GM19240 (cell line): ENCODE measurements at regions not wholly inside any gene's neighbourhood (a gene's known extent, or its start where the extent isn't known, plus 50 kb on each side); places are given as distances from the start of the nearest gene placed in this dataset.

ENCODE experiments used
- DNase-seq: peaks from one replicate; pipeline ENCODE4 v3.0.0; 2011; ENCODE audit warnings: low spot score; ENCODE audit not compliant: insufficient read length

DNA sequence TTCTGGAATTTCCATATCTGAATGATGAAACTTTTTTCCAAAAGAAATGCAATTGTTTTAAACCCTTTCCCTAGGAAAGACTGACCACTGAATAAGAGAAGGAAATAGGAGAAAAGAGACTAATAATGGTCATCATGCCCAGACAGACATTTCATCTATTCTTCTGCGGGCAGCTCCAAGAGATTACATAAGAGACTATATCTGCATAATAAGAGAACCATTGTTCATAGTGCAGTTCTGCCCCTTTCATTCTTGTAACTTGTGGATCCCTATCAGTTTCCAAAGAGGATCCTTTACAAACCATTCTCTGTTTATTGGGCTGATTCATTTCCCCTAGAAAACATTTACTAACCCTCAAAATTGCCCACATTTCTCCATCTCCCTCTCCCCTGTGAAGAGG, 197.8 kb downstream of the FSCB start:
- no peak for DNase-seq

DNA sequence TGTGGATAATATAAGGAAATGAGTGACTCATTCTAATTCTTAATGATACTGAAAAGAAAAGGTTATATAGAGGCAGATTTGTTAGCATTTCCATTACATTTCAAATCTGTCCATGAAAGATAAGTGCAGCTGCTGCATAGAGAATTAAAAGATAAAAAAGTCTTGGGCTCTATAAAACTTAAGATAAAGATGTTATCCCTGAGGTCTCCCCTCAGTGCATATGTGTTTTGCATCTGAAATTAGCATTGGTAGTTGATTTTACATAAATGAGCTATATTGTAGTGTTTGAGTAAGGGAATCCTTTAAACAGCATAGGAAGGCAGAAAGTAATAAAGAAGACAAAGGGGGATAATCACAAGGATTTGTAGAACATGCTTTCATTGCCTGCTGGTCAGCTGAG, 206.2 kb downstream of the FSCB start:
- DNase-seq: no peak

DNA sequence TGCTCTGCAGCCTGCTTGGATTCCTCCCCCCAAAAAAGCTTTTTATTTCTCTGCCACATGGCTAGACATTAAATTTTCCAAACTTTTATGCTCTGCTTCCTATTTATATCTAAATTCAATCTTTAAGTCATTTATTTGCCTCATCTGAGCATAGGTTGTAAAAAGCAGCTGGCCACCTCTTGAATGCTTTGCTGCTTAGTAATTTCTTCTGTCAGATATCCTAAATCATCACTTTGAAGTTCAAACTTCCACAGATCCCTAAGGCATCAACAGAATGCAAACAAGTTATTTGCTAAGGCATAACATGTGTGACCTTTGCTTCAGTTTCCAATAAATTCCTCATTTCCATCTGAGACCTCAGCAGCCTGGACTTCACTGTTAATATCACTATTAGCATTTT, 209.6 kb downstream of the FSCB start:
- DNase-seq: no peak

DNA sequence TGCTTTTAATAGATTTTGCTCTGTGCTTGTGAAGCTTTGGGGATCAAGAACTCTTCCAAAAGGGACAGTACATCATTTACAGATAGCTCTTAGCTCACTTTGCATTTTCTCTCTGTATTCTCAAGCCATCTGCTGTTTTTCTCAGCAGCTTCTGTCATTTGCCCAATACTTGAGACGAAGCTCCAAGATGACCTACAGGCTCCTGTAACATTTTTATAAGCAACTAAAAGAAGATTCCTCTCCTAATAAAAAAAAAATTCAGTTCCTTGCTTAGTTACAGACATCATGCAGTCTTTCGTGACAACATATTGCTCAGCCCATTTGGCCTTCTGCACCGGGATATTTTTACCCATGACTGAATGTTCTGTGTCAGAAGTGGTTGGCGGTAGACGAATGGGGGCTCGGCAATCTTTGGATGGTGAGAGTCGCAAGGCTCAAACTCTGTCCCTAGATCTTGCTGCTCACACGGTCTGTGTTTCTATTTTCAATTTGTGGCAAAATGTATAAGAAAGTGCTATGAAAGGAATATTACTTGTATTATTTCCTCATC, 215.6 kb downstream of the FSCB start:
- DNase-seq: no peak

DNA sequence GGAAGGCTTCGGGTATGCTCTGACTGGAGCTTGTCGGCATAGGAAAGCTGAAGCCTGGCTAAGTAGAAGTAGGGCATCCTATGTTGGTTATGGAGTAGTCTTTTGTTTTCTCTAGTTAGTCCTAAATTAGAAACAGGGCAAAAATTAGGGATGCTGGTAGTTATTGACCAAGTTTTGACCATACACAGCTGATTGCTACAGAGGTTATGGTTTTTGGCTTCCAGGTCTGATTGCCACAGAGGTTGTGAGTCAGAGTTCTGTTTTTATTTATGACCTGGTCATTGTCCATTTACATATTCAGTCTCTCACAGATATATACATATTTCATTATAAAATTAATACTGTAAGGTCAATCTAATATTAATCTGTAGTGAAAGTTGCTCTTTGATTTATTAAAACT, 219.2 kb downstream of the FSCB start:
- no peak for DNase-seq

DNA sequence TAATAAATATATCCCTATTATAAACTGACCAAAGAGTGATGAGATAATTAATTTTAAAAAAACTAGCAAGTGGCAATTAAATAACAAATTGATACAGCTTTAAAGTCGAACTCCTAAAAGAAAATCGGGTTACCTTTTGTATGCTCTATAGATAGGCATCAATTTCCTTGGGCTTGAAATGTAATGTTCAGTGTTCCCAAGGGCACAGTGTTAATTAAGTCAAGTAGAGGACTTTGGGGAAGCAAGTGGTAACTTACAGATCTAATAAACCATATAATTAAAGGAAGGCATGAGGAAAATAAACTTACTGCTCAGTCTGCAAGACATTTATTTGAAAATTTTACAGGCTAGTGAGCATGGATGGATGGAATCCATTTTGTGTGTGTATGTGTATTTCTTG, 220.9 kb downstream of the FSCB start:
- no peak for DNase-seq

DNA sequence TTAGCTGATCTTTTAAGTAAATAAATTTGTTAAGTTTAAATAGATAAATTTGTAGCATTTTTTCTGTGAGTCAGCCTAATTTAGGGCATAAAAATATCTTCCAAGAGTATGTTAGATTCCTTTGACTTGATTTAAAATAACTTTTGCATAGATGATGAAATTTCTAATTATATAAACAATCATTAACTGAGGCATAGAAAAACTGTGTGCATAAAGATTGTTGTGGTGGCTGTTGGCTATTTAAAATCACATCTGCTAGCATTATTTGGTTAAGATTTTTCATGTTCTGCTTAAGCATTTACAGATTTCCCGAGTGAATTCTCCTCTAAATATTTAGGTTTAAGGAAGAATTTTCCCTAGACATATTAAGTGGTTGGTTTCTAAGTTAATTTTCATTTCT, 223.2 kb downstream of the FSCB start:
- DNase-seq: no peak

DNA sequence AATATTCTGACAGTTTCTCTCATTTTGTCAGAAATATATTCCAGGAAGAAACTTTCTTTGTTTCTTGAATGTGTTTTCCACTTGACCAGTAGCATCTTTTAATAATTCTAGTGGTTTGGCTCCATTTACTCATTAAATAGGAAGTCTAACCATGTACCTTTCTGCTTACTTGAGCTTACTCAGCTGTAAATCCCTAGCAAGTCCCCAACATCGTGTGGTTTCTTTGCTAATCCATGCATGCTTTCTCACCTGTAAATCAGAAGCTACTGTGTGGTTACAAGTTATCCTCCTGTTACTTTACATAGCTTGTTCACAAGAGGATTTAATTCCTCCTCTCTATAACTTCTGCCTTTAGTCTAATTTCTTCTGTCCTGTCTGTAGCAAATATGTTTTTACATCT, 227.7 kb downstream of the FSCB start:
- no peak for DNase-seq

DNA sequence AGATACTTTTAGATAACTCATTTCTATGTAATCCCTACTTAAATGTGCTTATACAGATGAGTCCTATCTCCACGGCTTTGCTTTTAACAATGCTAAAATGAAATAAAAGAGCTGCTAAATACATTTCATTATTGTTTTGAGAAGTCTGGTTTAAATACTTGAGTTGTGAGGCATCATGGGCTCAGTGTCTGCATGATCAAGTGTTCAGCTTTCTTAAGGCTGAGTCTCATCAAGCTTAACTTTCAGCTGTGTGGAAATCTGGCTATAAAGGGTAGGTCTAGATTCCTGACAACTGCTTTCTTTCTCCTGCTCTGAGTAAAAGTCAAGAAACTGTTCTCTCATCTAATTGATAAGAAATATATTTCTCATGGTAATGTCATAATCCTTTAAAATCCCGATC, 235.4 kb downstream of the FSCB start:
- no peak for DNase-seq

DNA sequence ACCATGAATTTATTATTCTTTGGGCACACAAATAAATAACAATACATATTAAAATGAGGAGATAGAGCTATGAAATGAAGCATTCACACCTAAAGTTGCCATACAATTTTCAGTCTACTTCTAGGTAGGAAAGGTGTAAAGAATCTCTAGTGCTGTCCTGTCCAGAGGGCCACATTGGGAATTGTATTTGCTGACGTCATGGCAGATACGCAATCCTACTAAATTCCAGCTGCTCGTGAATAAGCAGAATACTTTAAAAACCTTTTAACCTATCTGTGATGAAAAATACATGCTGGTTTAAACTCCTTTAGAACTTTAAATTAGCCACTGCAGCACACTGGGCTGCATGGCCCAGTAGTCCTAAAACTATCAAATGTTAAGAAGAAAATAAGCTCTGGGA, 236.1 kb downstream of the FSCB start:
- no peak for DNase-seq

DNA sequence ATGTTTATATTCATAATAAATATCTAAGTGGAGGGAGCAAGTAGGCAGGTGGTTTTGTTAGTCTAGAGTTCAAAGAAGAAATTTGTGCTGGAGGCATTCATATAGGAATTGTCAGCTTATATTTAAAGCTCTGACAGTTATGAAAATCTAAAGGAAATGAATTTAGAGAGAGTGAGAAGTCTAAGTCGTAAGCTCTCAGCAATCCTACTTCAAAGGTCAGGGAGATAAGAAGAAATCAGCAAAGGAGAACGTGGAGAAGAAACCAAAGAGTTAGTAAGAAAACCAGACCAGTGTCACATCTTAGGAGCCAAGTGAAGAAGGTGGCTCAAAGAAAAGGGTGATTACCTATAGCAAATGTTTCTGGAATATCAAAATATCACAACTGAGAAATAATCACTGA, 241.8 kb downstream of the FSCB start:
- no peak for DNase-seq

DNA sequence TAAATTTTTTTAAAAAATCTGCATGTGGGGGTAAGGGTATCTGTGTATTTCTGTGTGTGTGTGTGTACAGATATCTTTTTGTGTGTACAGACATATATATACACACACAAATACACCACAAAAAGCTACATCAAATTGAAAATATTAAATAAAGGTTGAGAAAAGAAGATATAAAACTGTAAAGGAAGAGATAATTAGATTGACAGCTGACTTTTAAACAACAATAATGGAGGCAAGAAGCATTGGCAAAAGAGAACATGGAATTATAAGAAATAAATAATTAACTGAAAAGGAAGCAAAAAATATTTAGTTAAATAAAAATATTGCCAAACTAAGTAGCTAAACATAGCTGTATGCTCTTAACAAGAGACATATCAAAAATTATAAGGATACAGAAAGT, 291.4 kb downstream of the FSCB start:
- no peak for DNase-seq

DNA sequence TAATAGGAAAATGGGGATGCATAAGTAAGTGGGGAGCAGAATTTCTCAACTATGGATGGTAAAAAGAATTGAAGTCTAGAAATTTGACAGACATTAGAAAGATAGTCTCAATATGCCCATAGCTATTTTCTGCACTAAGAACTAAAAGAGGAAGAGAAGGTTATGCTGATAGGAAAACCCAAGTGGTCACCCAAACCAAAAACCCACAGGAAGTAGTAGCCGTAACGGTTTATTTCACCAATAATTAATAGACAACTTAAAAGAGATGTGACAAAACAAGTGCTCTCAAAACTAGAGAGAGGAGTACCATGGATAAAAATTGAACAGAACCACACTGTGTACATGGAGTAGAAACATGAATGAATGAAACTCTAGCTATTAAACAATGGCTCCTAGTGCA, 295.4 kb downstream of the FSCB start:
- no peak for DNase-seq

DNA sequence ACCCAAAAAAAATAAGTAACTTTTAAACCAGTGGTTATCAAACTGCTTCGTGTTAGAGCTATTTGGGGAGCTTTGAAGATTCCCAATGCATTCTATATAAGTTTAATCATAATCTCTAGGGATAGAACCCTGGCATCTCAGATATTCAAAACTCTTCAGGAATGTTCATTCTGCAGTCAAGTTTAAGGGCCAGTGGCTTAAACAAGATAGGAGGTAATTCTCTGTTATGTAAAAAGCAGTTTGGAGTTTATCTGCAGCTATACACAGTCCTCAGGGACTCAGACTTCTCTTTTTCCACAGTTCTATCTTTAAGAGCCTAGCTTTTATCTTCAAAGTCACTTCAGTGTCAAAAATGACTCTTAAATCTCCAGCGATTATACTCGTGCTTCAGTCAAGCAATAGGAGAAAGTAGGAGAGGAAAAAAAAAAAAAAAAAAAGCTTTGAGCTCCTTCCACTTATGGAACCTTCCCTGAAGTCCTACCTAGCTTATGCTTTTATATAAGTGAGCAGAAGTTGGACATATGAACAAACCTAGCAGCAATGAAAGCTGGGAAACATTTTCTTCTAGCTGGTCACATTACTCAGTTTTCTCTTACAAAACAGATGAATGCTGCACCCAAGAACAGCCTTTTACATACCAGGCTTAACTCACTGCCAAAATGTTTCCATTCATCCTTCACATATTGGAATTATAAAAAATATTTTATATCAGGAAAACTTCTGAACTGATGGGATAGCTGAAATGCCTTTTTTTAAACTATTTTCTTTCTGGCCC, 302.8 kb downstream of the FSCB start:
- no peak for DNase-seq

DNA sequence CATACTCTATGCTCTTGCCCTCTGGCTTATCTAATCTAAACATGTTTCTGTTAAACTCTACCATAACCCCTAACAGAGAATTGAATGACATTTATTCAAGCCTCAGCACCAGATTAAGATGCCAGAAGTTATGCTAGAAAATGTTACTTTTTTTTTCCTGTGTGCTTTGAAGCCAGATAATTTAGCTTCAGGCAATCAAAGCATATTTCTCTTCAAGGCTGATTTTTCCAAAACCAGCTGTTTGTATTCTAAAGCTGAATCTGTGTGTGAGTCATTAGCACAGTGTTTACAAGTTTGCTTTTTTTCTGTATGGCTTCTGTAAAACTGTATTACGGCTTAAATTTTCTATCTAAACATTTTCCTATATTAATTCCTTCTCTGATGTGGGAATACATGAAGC, 326.1 kb downstream of the FSCB start:
- DNase-seq: no peak

DNA sequence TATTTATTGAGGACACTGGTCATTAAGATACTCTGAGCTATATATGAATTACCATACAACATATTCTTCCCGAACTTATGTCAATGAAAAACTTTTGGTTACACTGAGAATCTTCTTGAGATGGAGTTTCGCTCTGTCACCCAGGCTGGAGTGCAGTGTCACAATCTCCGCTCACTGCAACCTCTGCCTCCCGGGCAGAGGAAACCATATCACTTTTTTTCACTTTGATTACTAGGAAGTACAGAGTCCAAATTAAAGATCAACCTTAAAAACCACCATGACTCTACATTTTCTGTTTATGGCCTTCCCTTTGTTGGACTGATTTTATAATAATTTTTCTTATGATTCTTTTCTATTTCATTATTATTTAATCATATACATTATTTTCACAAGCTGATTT, 336.5 kb downstream of the FSCB start:
- no peak for DNase-seq

DNA sequence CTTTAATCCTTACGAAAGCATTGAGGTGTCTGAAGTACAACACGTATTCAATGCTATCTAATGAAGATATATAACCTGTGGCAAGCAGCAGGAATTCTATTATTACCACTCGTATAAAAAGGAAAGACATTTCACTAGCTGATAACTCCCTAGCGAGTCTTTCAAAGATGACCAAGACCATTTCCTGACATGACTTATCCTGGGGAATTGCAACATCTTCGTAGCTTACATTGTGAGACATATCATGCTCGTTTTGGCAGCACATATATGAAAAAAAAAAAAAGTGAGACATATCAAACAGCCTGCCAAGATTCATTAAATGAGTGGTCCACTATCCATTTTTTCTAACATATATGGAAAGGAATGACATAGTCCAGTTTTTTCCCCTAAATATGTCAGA, 337.0 kb downstream of the FSCB start:
- DNase-seq: no peak

DNA sequence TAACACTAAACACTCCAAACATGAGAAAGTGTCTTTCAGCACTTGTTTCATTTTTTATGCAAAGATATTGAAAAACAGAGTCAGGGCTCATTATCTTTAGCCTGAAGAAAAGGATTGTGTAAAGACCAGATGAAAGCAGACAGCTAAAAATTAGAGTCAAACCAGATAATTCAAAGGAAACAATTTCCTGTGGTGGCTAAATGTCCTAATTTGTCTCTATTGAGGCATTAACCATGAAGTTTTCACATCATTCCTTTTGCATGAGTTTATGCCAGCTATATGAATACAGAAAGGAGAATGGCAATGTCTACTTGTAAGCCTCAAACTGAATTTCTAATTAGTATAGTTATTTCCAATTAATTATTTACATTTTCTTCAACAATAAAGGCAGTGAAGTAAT, 338.5 kb downstream of the FSCB start:
- DNase-seq: no peak

DNA sequence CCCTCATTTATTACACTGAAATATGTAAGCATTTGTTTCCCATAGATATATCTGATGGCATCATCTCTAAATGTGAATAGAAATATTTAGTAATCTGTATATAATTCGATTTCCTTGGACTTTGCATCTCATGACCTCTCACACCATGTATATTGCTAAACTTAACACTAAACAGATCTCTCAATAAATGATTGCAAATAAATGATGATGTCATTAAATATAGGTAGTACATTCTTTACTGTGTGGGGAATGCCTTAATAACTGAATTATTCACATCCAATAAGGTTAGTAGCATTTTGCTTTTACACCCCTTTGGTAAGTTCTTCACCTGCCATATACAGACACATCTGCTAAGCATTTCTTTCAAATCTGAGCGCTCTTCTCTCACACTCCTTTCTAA, 340.5 kb downstream of the FSCB start:
- DNase-seq: no peak

DNA sequence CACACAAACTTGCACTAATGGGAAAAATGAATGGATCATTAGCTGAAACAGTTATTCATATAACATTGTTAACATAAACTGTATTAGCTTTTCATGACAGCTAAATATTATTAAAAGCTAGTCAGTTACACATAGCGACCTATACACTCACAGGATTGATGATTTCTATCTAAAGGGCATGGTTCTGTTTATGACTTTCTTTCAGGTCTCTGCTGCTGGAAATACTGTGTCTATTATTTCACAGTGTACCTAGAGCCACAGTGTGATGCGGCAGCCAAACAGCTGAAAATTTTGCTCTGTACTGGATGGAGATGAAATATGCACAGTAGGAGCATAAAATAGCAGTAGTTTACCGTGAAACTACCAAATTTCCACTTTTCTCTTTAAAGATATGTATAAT, 341.1 kb downstream of the FSCB start:
- DNase-seq: no peak

DNA sequence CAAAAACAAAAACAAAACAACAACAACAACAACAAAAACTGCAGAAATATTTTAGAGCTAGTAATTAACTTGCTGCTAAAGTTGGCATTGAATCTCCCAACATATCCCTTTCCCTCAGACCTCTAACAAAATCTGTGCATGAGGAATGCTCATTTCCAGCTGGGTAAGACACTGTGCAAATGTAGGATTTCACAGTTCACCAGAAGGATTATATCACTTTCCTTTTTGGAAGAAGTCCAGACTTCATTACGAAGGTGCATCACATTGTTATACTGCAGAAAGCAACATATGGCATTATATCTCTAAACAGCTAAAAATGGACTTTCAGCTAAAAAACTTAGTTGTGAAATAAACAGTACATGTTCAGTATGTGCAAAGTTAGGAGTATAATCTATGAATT, 341.8 kb downstream of the FSCB start:
- DNase-seq: no peak

DNA sequence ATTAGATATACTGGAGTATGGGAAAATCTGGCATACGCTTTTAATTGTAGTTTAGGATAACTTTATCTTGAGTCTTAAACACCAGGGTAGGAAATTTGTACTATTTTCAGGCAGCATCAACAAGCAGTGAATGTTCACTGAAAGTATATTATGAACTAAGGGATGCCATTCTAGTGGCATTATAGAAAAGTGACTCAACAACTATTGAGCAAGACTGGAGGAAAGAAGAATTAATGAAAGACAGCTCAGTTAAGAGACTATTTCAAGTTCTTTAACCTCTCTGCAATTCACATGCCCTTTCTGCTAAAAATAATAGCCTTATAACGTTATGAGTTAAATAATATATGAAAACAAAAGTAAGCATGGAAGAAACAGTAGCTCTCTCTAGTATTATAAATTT, 343.1 kb downstream of the FSCB start:
- DNase-seq: no peak

DNA sequence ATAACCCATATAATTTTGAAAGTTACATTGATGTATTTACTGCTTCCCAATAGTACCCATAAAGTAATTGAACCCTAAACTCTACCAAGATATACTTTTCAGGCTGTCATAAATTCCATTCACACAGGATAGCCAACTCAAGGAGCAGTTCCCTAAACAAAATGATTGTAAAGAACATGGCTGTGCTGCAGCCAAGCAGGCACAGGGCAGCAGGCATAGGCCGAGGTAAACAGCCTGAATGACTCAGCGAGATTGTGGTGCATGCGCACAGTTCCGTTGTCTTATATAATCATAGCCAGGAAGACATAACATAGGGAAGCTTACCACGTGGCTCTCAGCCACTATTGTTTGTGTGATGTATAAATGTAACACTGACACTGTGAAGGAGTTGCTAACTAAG, 344.9 kb downstream of the FSCB start:
- DNase-seq: no peak

DNA sequence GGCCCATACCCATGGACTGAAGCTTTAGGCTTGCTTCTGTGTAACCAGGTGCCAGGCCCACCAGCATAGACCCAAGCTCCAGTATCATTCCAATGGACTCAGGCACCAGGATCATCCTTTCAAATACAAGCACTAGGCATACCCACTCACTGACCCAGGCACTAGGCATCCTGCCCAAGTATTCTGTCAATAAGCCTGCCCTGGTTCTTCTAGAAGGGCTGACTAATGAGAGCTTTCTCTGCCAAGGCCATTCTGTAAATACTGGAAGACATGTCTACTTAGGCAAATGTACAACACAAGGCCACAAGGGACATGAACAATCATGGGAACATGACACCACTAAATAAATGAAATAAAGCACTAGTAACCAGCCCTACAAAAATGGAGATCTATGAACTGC, 352.2 kb downstream of the FSCB start:
- DNase-seq: no peak
